ENCODE measurements at regions not wholly inside any gene's neighbourhood (a gene's known extent, or its start where the extent isn't known, plus 50 kb on each side); places are given as distances from the start of the nearest gene placed in this dataset.

- TF ChIP-seq, protein P1, sequence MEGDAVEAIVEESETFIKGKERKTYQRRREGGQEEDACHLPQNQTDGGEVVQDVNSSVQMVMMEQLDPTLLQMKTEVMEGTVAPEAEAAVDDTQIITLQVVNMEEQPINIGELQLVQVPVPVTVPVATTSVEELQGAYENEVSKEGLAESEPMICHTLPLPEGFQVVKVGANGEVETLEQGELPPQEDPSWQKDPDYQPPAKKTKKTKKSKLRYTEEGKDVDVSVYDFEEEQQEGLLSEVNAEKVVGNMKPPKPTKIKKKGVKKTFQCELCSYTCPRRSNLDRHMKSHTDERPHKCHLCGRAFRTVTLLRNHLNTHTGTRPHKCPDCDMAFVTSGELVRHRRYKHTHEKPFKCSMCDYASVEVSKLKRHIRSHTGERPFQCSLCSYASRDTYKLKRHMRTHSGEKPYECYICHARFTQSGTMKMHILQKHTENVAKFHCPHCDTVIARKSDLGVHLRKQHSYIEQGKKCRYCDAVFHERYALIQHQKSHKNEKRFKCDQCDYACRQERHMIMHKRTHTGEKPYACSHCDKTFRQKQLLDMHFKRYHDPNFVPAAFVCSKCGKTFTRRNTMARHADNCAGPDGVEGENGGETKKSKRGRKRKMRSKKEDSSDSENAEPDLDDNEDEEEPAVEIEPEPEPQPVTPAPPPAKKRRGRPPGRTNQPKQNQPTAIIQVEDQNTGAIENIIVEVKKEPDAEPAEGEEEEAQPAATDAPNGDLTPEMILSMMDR (IDR thresholded peaks at IDR 0.05): no peak
- no peak for TF ChIP-seq POLR2A (IDR thresholded peaks at IDR 0.05)
Measured at GRCh38 chr1:163999131-163999530, 559.9 kb upstream of the PBX1 start.
